B cell (primary cell): ENCODE measurements at regions not wholly inside any gene's neighbourhood (a gene's known extent, or its start where the extent isn't known, plus 50 kb on each side); places are given as distances from the start of the nearest gene placed in this dataset.

ENCODE experiments used
- ATAC-seq: fragments of 200-7000 bp; cut with Tn5 transposase; one replicate; pipeline ENCODE4 v1.10.0; 2021; ENCODE audit warnings: low read depth, mild to moderate bottlenecking, moderate number of reproducible peaks, moderate library complexity
- CTCF ChIA-PET: fragments of 350-600 bp; sonication (Branson Sonifier 250); formaldehyde crosslinking; loops from one replicate; lab custom pipeline; 2021; ENCODE audit warnings: antibody characterized with exemption, inconsistent platforms; lab: Charles Lee
- POLR2A ChIA-PET: fragments of 350-600 bp; sonication (Branson Sonifier 250); formaldehyde crosslinking; loops from one replicate; lab custom pipeline; 2021; ENCODE audit warnings: antibody characterized with exemption; lab: Charles Lee
- DNase-seq: peaks from one replicate; pipeline ENCODE4 v3.0.0; 2013
- H2AFZ ChIP-seq: 2 replicates; pipeline ENCODE4 v1.6.1; 2012; ENCODE audit warnings: mild to moderate bottlenecking, low read depth, low read length; ENCODE audit not compliant: insufficient read depth, poor library complexity, severe bottlenecking
- H3K27ac ChIP-seq, 2 donors: 1 replicate in 1 of 2; 2 replicates in 1 of 2; pipeline ENCODE4 v1.5.1; 2012 to 2013; ENCODE audit warnings: low read length in 2 of 2, mild to moderate bottlenecking in 2 of 2, moderate library complexity in 1 of 2
- H3K27me3 ChIP-seq, 4 experiments: fragments of 200-600 bp in 1 of 4; sonication (generic) in 1 of 4; replicated peaks in 1 of 4; 1 replicate in 2 of 4; 2 replicates in 2 of 4; pipeline versions ENCODE4 v1.6.1 to v1.7.0; 2013 to 2016; ENCODE audit warnings: low read length in 3 of 4, mild to moderate bottlenecking in 2 of 4, mixed read lengths in 1 of 4, moderate library complexity in 1 of 4; ENCODE audit not compliant: insufficient read depth in 4 of 4, control insufficient read depth in 3 of 4; ENCODE audit errors: control extremely low read depth in 1 of 4
- H3K36me3 ChIP-seq, 2 experiments: replicated peaks in 1 of 2; 1 replicate in 1 of 2; 2 replicates in 1 of 2; pipeline versions ENCODE4 v1.6.1 to v1.7.1; 2013; ENCODE audit warnings: low read length in 1 of 2; ENCODE audit not compliant: insufficient read depth in 2 of 2, control insufficient read depth in 1 of 2; ENCODE audit errors: control extremely low read depth in 1 of 2, extremely low read depth in 1 of 2
- H3K4me1 ChIP-seq, 2 donors: fragments of 200-600 bp in 1 of 2; sonication (generic) in 1 of 2; 1 replicate in 1 of 2; 2 replicates in 1 of 2; pipeline versions ENCODE4 v1.5.1 to v1.6.1; 2013 to 2017; ENCODE audit warnings: low read length in 2 of 2; ENCODE audit not compliant: control insufficient read depth in 2 of 2, insufficient read depth in 2 of 2
- H3K4me2 ChIP-seq: replicated peaks from 2 replicates; pipeline ENCODE3; 2012; ENCODE audit warnings: mild to moderate bottlenecking, low read depth, low read length; ENCODE audit not compliant: poor library complexity, severe bottlenecking
- H3K4me3 ChIP-seq, 5 experiments: fragments of 200-600 bp in 1 of 5; sonication (generic) in 1 of 5; 1 replicate in 3 of 5; 2 replicates in 2 of 5; pipeline versions ENCODE4 v1.5.1 to v1.7.0; 2011 to 2016; ENCODE audit warnings: low read length in 4 of 5, mild to moderate bottlenecking in 4 of 5, low read depth in 2 of 5, control low read depth in 1 of 5, moderate library complexity in 1 of 5; ENCODE audit not compliant: insufficient read depth in 1 of 5; ENCODE audit errors: control extremely low read depth in 1 of 5, extremely low read depth in 1 of 5
- H3K79me2 ChIP-seq: fragments of 200-600 bp; sonication (generic); one replicate; pipeline ENCODE4 v1.6.0; 2016; ENCODE audit warnings: low read length; ENCODE audit not compliant: control insufficient read depth, insufficient read depth
- H3K9ac ChIP-seq: fragments of 200-600 bp; sonication (generic); 2 replicates; pipeline ENCODE4 v1.6.1; 2017; ENCODE audit warnings: mild to moderate bottlenecking, low read length, moderate library complexity
- H3K9me3 ChIP-seq, 3 donors: one replicate each; pipeline versions ENCODE4 v1.6.1 to v1.7.1; 2013; ENCODE audit warnings: low read length in 2 of 3; ENCODE audit not compliant: control insufficient read depth in 2 of 3, insufficient read depth in 1 of 3; ENCODE audit errors: control extremely low read depth in 1 of 3
- H4K20me1 ChIP-seq: 2 replicates; pipeline ENCODE4 v1.6.0; 2012; ENCODE audit warnings: mild to moderate bottlenecking, low read length; ENCODE audit not compliant: insufficient read depth, control insufficient read depth, poor library complexity, severe bottlenecking
- H3K27ac Mint-ChIP-seq: one replicate; pipeline ENCODE4 v1.8.0; 2021; ENCODE audit warnings: mixed read lengths
- H3K27me3 Mint-ChIP-seq: one replicate; pipeline ENCODE4 v1.8.0; 2021; ENCODE audit warnings: mixed read lengths
- H3K4me1 Mint-ChIP-seq: one replicate; pipeline ENCODE4 v1.8.0; 2021; ENCODE audit warnings: mixed read lengths
- H3K4me3 Mint-ChIP-seq: one replicate; pipeline ENCODE4 v1.8.0; 2021; ENCODE audit warnings: mixed read lengths
- H3K9me3 Mint-ChIP-seq: one replicate; pipeline ENCODE4 v1.8.0; 2022; ENCODE audit warnings: mixed read lengths; ENCODE audit not compliant: insufficient read depth
- EZH2 ChIP-seq: IDR thresholded peaks from 2 replicates; pipeline ENCODE4 v1.6.1; 2012; ENCODE audit warnings: borderline replicate concordance, low read depth, mild to moderate bottlenecking, moderate library complexity, low read length; ENCODE audit not compliant: insufficient read depth, poor library complexity, severe bottlenecking
- WGBS: methylation state at CpG from one replicate; pipeline ENCODE4 v1.1.5; 2013; ENCODE audit warnings: missing lambda C conversion rate; ENCODE audit not compliant: insufficient coverage; 5-methylcytosine and 5-hydroxymethylcytosine counted together
- intact Hi-C: fragments of 100-400 bp; cut with micrococcal nuclease; formaldehyde crosslinking; loops from one replicate; pipeline ENCODE4 v1.10.0; 2022
- TF ChIP-seq, protein P1 (sequence below): fragments of 200-600 bp; IDR thresholded peaks from one replicate; pipeline ENCODE4 v1.8.0; 2022; ENCODE audit warnings: antibody characterized with exemption, mild to moderate bottlenecking

DNA sequence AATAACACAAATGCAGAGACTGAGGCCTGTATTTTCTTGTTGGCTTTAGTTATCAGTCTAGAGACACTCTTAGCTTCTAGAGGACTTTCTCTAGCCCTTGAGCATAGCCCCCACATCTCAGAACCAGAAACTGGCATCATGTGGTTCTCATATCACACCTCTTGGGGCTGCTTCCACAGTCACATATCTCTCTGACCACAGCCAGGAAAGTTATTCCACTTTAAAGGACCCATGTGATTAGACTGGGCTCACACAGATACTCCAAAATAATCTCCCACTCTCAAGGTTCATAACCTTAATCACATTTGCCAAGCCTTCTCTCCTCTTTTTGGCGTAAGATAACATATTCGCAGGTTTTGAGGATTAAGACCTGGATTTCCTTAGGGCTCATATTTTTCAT, 846.9 kb upstream of the MIR17HG start:
- H3K9ac ChIP-seq = no peak overlapping the region
- Mint-ChIP-seq H3K27me3 (no peaks in the 10 kb centered on the region), H3K4me1 (no peaks in the 10 kb centered on the region), H3K9me3 (peaks cover 5% of the 10 kb centered on the region), H3K27ac (no peak overlapping the region), H3K4me3 (no peak overlapping the region)
- H3K9me3 ChIP-seq = peaks cover 0 to 4% (median 0%) of the 10 kb centered on the region in 3 donors
- no peak overlapping the region for H3K27ac ChIP-seq
- no peaks in the 10 kb centered on the region for H4K20me1 ChIP-seq
- no peak overlapping the region for H3K4me3 ChIP-seq
- ATAC-seq (no peak), DNase-seq (no peak)
- no peaks in the 10 kb centered on the region for H3K79me2 ChIP-seq
- no peak overlapping the region for H3K4me2 ChIP-seq
- no CpG with 5 or more reads among the region's 2 CpGs for WGBS
- H3K4me1 ChIP-seq = no peaks in the 10 kb centered on the region
- ChIA-PET POLR2A (no interaction called here), CTCF (no interaction called here)
- H3K27me3 ChIP-seq = no peaks in the 10 kb centered on the region
- H2AFZ ChIP-seq = no peak overlapping the region
- H3K36me3 ChIP-seq = no peaks in the 10 kb centered on the region
- no peak for TF ChIP-seq EZH2
- TF ChIP-seq, protein P1, sequence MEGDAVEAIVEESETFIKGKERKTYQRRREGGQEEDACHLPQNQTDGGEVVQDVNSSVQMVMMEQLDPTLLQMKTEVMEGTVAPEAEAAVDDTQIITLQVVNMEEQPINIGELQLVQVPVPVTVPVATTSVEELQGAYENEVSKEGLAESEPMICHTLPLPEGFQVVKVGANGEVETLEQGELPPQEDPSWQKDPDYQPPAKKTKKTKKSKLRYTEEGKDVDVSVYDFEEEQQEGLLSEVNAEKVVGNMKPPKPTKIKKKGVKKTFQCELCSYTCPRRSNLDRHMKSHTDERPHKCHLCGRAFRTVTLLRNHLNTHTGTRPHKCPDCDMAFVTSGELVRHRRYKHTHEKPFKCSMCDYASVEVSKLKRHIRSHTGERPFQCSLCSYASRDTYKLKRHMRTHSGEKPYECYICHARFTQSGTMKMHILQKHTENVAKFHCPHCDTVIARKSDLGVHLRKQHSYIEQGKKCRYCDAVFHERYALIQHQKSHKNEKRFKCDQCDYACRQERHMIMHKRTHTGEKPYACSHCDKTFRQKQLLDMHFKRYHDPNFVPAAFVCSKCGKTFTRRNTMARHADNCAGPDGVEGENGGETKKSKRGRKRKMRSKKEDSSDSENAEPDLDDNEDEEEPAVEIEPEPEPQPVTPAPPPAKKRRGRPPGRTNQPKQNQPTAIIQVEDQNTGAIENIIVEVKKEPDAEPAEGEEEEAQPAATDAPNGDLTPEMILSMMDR = no peak
- intact Hi-C loops = no loop called here

DNA sequence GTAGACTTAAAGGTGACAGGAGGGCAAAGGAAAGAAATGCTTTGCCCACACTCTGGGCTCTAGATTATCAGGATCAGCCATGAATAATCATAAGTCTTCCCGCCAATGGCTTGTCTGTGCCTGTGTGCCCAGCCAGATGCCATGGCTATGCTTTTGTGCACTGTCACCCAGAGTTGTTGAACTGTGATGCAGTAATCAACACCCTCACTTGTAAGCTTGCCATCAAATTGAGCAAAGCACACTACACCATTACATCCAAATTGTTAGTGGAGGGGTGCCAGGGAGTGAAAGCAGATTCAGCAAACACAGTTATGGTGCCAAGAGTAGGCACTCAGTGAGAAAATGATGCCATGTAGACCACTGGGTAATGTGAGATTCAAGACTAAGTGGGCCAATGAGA, 845.3 kb upstream of the MIR17HG start:
- no peaks in the 10 kb centered on the region for H3K4me1 Mint-ChIP-seq
- no peaks in the 10 kb centered on the region for H3K27me3 Mint-ChIP-seq

More for the DNA sequence above, 845.3 kb upstream of the MIR17HG start:
- H3K4me3 ChIP-seq = no peak overlapping the region
- no peaks in the 10 kb centered on the region for H3K36me3 ChIP-seq
- Mint-ChIP-seq H3K27ac (no peak overlapping the region), H3K4me3 (no peak overlapping the region), H3K9me3 (peaks cover 10% of the 10 kb centered on the region)
- DNase-seq = no peak
- ChIA-PET CTCF (no interaction called here), POLR2A (no interaction called here)
- TF ChIP-seq, protein P1 = no peak
- TF ChIP-seq EZH2 = no peak
- WGBS = no CpG with 5 or more reads among the region's 1 CpG
- no peak overlapping the region for H3K4me2 ChIP-seq
- H3K9ac ChIP-seq = no peak overlapping the region
- no peaks in the 10 kb centered on the region for H4K20me1 ChIP-seq
- H3K9me3 ChIP-seq = no peaks in the 10 kb centered on the region
- no peaks in the 10 kb centered on the region for H3K79me2 ChIP-seq
- H3K4me1 ChIP-seq = no peaks in the 10 kb centered on the region
- ATAC-seq = no peak
- H3K27ac ChIP-seq = no peak overlapping the region
- intact Hi-C loops = no loop called here
- H3K27me3 ChIP-seq = no peaks in the 10 kb centered on the region
- no peak overlapping the region for H2AFZ ChIP-seq
